ENCODE measurements at regions not wholly inside any gene's neighbourhood (a gene's known extent, or its start where the extent isn't known, plus 50 kb on each side); places are given as distances from the start of the nearest gene placed in this dataset.

DNA sequence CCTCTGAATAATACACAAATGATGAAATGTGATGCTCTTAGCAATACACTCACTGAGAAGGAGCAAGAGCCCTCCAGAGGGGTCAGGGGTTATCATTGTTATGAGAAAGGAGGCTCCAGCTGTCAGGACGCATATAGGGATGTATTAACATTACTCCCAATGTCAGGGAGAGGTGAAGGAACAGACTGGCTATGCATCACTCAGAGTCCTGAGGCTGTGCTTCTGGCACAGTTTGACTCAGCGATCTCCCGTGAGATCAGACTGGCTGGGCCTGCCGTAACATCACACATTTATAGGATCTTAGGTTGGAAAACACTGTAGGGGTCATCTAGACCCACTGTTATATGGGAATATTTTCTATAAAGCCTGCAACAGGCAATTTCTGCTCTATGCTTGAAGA, 226.5 kb upstream of the GLRA1 start:
- Histone ChIP-seq H3K27ac (ENCODE audit: low read depth, low read length) (no peak overlapping the region), H3K36me3 (ENCODE audit: insufficient read depth, low read length) (no peaks in the 10 kb centered on the region), H3K4me2 (ENCODE audit: insufficient read depth, low read length) (no peak overlapping the region), H3K4me1 (ENCODE audit: insufficient read depth, low read length) (no peaks in the 10 kb centered on the region), H2AFZ (ENCODE audit: low read length) (no peak overlapping the region), H3K27me3 (ENCODE audit: insufficient read depth, low read length) (no peaks in the 10 kb centered on the region), H4K20me1 (ENCODE audit: insufficient read depth, low read length) (no peaks in the 10 kb centered on the region), H3K4me3 (ENCODE audit: insufficient read depth, low read length) (no peak overlapping the region), H3K79me2 (ENCODE audit: insufficient read depth, low read length) (no peaks in the 10 kb centered on the region), H3K9me3 (ENCODE audit: low read depth, low read length) (no peaks in the 10 kb centered on the region)
- TF ChIP-seq, protein P1, sequence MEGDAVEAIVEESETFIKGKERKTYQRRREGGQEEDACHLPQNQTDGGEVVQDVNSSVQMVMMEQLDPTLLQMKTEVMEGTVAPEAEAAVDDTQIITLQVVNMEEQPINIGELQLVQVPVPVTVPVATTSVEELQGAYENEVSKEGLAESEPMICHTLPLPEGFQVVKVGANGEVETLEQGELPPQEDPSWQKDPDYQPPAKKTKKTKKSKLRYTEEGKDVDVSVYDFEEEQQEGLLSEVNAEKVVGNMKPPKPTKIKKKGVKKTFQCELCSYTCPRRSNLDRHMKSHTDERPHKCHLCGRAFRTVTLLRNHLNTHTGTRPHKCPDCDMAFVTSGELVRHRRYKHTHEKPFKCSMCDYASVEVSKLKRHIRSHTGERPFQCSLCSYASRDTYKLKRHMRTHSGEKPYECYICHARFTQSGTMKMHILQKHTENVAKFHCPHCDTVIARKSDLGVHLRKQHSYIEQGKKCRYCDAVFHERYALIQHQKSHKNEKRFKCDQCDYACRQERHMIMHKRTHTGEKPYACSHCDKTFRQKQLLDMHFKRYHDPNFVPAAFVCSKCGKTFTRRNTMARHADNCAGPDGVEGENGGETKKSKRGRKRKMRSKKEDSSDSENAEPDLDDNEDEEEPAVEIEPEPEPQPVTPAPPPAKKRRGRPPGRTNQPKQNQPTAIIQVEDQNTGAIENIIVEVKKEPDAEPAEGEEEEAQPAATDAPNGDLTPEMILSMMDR (IDR thresholded peaks at IDR 0.05; ENCODE audit: extremely low read depth, low read depth, low read length), result no peak
- DNase-seq (ENCODE audit: insufficient read length, low spot score, missing footprints), result no peak

DNA sequence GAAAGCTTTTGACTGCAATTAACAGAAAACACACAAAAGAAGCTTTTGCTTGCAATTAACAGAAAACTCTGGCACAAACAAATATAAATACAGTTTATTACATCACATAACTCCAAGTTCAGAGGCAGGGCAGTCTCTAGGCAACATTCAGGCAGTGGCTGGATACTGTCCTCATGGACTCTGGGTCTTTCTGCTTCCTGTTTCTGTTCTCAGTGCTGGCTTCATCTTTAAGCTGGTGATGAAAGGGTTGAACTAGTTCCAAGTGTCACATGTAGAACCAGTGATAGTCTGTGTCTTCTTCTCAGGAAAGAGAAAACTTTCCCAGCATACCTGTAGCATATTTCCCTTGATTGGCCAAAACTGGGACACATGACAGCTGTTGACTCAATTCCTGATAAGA, 222.6 kb upstream of the GLRA1 start:
- TF ChIP-seq, protein P1 (IDR thresholded peaks at IDR 0.05; ENCODE audit: extremely low read depth, low read depth, low read length), result no peak
- H3K27me3 ChIP-seq (ENCODE audit: insufficient read depth, low read length), result no peaks in the 10 kb centered on the region
- DNase-seq (ENCODE audit: insufficient read length, low spot score, missing footprints), result no peak
- H3K4me2 ChIP-seq (ENCODE audit: insufficient read depth, low read length), result no peak overlapping the region
- no peak overlapping the region for H3K27ac ChIP-seq (ENCODE audit: low read depth, low read length)
- no peak overlapping the region for H3K4me3 ChIP-seq (ENCODE audit: insufficient read depth, low read length)
- H3K9me3 ChIP-seq (ENCODE audit: low read depth, low read length), result no peaks in the 10 kb centered on the region
- H3K4me1 ChIP-seq (ENCODE audit: insufficient read depth, low read length), result no peaks in the 10 kb centered on the region
- no peaks in the 10 kb centered on the region for H3K36me3 ChIP-seq (ENCODE audit: insufficient read depth, low read length)
- H4K20me1 ChIP-seq (ENCODE audit: insufficient read depth, low read length), result no peaks in the 10 kb centered on the region
- no peaks in the 10 kb centered on the region for H3K79me2 ChIP-seq (ENCODE audit: insufficient read depth, low read length)
- H2AFZ ChIP-seq (ENCODE audit: low read length), result no peak overlapping the region

DNA sequence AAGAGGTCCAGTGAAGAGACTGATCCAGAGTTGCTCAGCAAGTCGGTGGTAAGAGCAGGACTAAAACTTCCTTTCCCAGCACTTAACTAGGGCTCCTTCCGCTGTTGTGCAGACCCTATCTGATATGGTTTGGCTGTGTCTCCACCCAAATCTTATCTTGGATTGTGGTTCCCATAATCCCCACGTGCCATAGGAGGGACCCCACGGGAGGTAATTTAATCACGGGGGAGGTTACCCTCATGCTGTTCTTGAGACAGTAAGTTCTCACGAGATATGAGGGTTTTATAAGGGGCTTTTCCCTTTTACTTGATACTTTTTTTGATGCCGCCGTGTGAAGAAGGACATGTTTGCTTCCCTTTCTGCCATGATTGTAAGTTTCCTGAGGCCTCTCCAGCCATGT, 221.9 kb upstream of the GLRA1 start:
- TF ChIP-seq, protein P1 (IDR thresholded peaks at IDR 0.05; ENCODE audit: extremely low read depth, low read depth, low read length), result no peak
- Histone ChIP-seq H4K20me1 (ENCODE audit: insufficient read depth, low read length) (no peaks in the 10 kb centered on the region), H3K4me1 (ENCODE audit: insufficient read depth, low read length) (no peaks in the 10 kb centered on the region), H3K36me3 (ENCODE audit: insufficient read depth, low read length) (no peaks in the 10 kb centered on the region), H3K27me3 (ENCODE audit: insufficient read depth, low read length) (no peaks in the 10 kb centered on the region), H3K4me2 (ENCODE audit: insufficient read depth, low read length) (no peak overlapping the region), H2AFZ (ENCODE audit: low read length) (no peak overlapping the region), H3K9me3 (ENCODE audit: low read depth, low read length) (no peaks in the 10 kb centered on the region), H3K79me2 (ENCODE audit: insufficient read depth, low read length) (no peaks in the 10 kb centered on the region), H3K4me3 (ENCODE audit: insufficient read depth, low read length) (no peak overlapping the region), H3K27ac (ENCODE audit: low read depth, low read length) (no peak overlapping the region)
- no peak for DNase-seq (ENCODE audit: insufficient read length, low spot score, missing footprints)

DNA sequence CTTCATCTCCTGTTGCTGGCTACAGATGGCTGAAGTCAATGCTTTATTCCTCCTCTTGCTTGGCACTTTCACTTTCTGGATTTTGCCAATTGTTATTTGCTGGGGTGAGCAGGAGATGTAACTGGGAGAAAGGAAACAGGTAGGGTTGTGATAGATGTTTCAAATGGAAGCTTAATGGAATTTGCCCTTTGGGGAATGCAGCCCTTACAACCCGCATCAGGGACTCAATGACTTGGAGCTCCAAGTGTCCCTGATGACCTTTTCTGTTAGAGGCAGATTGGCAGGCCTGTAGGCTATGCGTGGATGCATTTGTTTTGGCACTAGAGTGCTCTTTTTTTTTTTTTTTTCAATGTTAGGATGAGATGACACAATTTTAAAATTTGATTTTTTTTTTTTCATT, 219.9 kb upstream of the GLRA1 start:
- Histone ChIP-seq H3K36me3 (ENCODE audit: insufficient read depth, low read length) (no peaks in the 10 kb centered on the region), H3K4me3 (ENCODE audit: insufficient read depth, low read length) (no peak overlapping the region), H3K4me1 (ENCODE audit: insufficient read depth, low read length) (no peaks in the 10 kb centered on the region), H4K20me1 (ENCODE audit: insufficient read depth, low read length) (no peaks in the 10 kb centered on the region), H3K79me2 (ENCODE audit: insufficient read depth, low read length) (no peaks in the 10 kb centered on the region), H3K9me3 (ENCODE audit: low read depth, low read length) (no peaks in the 10 kb centered on the region), H3K27ac (ENCODE audit: low read depth, low read length) (no peak overlapping the region), H3K4me2 (ENCODE audit: insufficient read depth, low read length) (no peak overlapping the region), H2AFZ (ENCODE audit: low read length) (no peak overlapping the region), H3K27me3 (ENCODE audit: insufficient read depth, low read length) (no peaks in the 10 kb centered on the region)
- TF ChIP-seq, protein P1 (IDR thresholded peaks at IDR 0.05; ENCODE audit: extremely low read depth, low read depth, low read length), result no peak
- DNase-seq (ENCODE audit: insufficient read length, low spot score, missing footprints), result no peak
